T-helper 1 cell (primary cell): ENCODE measurements at regions not wholly inside any gene's neighbourhood (a gene's known extent, or its start where the extent isn't known, plus 50 kb on each side); places are given as distances from the start of the nearest gene placed in this dataset.
"Not testable (repeated sequence)": the region's sequence is repeated elsewhere in the genome, so short reads cannot be mapped to it uniquely, and the experiment has no call there.

Experiments used
- DNase-seq, 5 donors: peaks; one replicate each; pipeline ENCODE4 v3.0.0-alpha.2; 2012 to 2020

DNA sequence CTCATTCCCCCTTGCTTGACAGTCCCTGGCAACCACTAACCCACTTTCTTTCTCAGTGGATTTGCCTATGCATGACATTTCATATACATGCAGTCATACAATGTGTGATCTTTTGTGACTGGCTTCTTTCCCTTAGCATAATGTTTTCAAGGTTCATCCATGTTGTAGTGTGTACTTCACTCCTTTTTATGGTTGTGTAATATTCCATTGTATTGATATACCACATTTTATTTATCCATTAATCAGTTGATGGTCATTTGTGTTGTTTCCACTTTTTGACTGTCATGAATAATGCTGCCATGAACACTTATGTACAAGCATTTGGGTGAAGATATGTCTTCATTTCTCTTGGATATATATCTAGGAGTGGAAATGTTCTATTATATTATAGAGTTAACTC lies 127.7 kb upstream of the GRIK3 start:
- no peak for DNase-seq

GRCh38 chr1:37166005-37166404 lies 131.7 kb upstream of the GRIK3 start:
- no peak for DNase-seq

- no peak for DNase-seq
Observed at GRCh38 chr1:37167479-37167878, 133.2 kb upstream of the GRIK3 start.

DNA sequence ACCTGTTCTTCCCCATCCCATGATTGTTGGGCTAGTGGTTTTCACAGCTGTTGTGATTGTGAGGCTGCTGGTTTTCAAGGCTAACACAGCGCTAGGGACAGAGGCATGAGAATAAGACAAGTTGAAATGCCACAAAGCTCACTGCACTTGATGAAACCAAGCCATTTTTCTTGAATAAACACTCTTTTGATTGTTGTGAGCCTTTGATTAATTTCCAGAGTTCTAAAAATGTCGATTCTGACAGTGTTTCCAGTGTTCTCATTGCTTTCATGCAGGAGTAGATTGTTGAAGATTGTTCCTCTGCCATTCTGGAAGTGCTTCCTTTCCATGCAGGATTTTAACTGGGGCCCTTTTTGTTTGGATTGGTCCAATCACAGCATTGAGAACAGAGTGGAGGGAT lies 134.9 kb upstream of the GRIK3 start:
- no peak for DNase-seq

DNA sequence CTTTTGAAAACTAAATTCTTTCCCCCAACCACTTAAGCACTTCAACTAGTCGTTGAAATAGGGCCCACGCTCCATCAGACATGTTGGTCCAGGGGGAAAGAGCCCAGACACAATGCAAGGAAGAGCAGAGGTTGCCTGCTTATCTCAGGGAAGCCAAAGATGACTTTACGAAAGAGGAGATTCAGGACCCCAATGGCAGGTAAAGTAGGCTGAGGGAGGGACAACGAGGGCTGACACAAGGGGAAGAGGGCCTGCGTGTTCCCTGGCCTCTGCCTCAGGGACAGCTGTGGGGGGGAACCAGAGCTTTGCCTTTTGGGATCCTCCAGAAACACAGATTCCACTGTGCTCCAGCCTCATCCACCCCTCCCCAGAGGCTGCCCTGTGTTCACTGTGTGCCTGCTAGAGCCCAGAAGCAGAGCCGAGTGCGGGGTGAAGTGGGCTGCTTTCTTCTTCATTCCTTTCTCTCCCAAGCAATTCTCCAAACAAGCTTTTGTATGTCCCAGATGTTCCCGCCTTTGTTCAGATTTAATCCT lies 135.5 kb upstream of the GRIK3 start:
- no peak for DNase-seq

DNA sequence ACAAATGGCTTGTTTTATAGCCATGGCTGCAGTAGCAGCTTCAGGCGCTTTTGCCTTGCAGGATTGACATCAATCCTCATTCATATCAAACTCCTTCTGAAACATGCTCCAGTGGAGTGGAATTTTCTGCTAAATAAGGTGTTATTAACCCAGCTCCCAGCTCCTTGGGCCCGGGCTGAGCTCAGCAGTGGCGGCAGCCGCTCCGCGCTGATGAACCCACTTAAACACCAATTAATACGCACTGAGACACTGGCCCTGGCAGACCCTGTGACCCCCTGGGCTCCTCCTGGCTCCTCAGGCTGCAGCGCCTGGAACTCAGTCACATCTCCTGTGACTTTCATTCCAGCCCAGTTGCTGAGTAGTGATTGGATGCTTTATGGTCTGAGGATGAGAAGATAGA lies 137.4 kb upstream of the GRIK3 start:
- DNase-seq, result no peak

- DNase-seq, result no peak
Observed at GRCh38 chr1:37174341-37174740, 140.0 kb upstream of the GRIK3 start.

DNA sequence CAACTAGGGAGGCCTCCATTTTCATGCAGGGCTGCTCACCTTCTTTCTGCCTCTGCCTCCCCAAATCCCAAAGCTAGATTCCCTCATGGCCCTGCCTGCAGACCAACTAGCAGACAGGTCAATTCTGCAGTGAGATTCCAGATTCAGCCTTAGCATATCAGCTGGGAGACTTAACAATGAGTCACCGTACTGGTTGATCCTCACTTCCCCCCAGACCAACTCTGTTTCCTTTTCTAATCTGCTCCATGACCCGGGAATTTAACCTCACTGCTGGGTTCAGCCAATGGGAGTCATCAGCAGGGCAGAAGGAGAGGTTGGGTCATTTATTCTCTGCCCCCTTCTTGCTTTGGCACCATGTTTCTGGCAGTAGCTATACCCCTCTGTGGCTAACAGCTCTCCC lies 140.6 kb upstream of the GRIK3 start:
- no peak for DNase-seq

DNA sequence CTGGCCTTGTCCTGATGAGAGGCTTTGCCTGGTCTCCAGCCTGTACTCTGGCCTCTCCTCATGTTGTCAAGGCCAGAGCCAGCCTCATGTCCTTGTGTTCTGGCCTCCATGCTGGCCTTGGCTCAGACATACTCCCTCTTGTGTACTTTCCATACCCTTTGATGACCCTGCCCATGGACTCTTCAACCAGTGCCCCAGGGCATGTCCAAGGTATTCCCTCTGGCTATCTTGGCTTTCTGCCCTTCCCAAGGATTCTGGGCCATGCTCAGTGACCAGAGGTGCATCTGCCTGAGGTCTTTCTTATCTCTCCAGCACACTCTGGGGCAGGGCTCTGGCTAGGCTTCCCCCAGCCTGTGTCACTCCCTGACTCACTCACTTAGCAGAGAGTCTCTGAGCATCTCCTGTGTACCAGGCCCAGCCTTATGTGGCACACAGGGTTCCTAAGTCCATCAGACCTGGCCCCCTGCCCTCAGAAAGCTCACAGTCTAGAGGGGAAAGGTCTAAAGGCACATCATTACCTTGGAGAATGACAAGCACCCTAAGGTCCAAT lies 141.4 kb upstream of the GRIK3 start:
- no peak for DNase-seq

DNA sequence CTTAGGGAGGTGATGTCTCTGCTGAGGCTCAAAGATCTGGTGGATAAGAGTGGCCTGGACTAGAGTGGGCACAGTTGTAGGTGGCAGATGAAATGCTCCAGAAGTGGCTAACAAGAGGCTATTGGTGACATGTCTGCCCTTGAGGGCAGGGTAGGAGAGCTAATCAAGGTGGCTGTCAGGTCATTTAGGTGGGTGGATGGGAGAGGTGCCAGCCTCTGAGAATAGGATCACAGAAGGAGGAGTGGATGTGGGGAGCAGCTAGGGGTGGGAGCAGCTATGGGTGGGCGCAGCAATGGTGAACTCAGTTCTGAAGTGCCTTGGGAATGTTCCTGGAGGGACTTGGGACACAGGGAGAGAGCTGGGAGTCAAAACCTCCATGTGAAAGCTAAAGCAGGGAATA lies 142.0 kb upstream of the GRIK3 start:
- no peak for DNase-seq

- DNase-seq, result peak in 1 of 5 donors; percentile 5
Observed at GRCh38 chr1:37177230-37177864, 143.0 kb upstream of the GRIK3 start.

- DNase-seq, result no peak
Observed at GRCh38 chr1:37181425-37181824, 147.1 kb upstream of the GRIK3 start.

DNA sequence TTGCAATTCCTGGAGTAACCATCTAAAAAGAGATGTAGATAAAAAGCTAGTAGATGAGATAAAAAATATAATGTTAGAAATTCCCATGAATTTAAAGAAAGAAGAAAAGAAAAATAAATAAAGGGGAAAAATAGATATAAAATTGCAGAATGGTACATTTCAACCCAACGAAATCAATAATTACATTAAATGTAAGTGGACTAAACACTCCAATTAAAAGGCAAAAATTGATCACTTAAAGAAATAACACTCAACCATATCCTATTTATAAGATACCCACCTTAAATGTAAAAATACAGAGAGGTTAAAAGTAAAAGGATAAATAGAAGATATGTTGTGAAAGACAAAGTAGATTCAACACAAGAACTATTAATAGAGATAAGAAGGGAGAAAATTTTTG lies 150.5 kb upstream of the GRIK3 start:
- no peak for DNase-seq

GRCh38 chr1:37186246-37186756 lies 152.0 kb upstream of the GRIK3 start:
- DNase-seq, result no peak

DNA sequence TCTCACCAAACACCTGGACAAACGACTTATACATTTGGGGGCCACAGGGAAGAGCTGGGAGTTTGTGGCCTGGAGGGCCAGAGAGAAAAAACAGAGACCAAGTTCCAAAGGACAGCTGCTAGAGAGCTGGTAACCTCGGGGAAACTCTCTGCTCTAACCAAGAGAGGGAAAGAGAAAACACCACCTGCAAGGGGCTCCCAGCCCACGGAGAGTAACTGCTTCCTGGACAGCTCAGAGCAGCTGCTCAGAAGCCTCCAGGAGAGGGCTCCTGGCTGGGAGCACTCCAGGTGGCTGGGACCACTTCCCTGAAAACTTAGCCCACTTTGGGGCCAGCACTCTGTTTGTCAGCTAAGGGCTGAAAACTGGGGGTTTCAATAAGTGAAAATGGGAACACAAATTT lies 154.8 kb upstream of the GRIK3 start:
- no peak for DNase-seq

- no peak for DNase-seq
Observed at GRCh38 chr1:37197411-37197810, 163.1 kb upstream of the GRIK3 start.

DNA sequence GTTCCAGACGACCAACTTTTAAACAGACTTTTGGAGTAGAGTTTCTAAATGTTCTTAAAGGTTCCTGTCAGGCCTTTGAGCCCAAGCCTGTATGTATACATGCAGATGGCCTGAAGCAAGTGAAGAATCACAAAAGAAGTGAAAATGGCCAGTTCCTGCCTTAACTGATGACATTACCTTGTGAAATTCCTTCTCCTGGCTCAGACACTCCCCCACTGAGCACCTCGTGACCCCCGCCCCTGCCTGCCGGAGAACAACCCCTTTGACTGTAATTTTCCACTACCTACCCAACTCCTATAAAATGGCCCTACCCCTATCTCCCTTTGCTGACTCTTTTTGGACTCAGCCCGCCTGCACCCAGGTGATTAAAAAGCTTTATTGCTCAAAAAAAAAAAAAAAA lies 180.0 kb upstream of the GRIK3 start:
- not testable (repeated sequence) for DNase-seq

DNA sequence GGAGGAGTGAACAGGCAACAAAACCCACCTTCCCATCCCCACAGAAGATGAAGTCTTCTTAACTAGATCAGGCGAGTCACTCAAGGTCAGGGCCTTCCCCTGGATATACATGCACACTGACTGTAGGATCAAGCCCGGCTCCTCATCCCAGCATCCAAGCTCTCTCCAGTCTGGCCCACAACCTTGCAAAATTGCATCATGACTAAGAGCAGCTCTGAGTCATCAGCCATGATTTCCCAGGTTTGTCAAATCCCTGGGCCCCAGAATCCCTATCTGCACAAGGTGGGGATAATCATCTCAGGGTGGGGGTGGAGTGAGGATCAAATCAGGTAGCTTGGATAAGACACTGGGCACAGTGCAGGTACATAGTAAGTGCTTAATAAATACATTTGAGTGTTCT lies 199.3 kb upstream of the GRIK3 start:
- no peak for DNase-seq

DNA sequence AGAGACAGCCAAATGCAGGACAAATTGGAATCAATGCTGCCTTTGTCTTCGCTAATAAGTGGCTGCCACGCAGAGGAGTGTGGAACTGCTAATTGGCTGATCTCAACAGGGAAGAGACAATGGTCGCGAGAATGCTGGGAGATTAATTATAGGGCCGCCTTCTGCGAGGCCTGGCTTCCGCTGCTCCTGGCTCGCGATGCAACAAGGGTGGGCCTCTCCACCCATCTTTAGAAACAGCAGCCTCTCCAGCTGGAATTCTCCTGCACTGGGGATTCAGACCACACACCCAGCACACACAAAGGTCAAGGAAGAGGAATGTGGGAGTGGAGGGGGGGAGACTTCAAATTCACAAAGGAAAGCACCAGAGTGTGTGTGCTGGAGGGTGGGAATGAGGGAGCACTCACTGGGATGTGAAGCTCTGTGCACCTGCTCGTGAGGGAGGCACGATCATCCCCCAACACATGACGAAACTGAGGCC lies 200.7 kb upstream of the GRIK3 start:
- no peak for DNase-seq

GRCh38 chr1:37237948-37238347 lies 203.6 kb upstream of the GRIK3 start:
- no peak for DNase-seq

GRCh38 chr1:37238364-37239224 lies 204.3 kb upstream of the GRIK3 start:
- DNase-seq, result no peak

- DNase-seq, result no peak
Observed at GRCh38 chr1:37239225-37239740, 205.0 kb upstream of the GRIK3 start.

GRCh38 chr1:37240897-37241296 lies 206.6 kb upstream of the GRIK3 start:
- no peak for DNase-seq
